Panc1 (cell line): ENCODE measurements at regions not wholly inside any gene's neighbourhood (a gene's known extent, or its start where the extent isn't known, plus 50 kb on each side); places are given as distances from the start of the nearest gene placed in this dataset.

ENCODE experiments used
- POLR2AphosphoS5 ChIP-seq: IDR thresholded peaks from 2 replicates; pipeline ENCODE4 v1.6.1; 2012; ENCODE audit warnings: mild to moderate bottlenecking, low read depth, low read length, moderate library complexity
- TF ChIP-seq, protein P1 (sequence below): fragments of 450-650 bp; IDR thresholded peaks from 2 replicates; pipeline ENCODE4 v1.5.1; 2017; ENCODE audit warnings: mild to moderate bottlenecking

DNA sequence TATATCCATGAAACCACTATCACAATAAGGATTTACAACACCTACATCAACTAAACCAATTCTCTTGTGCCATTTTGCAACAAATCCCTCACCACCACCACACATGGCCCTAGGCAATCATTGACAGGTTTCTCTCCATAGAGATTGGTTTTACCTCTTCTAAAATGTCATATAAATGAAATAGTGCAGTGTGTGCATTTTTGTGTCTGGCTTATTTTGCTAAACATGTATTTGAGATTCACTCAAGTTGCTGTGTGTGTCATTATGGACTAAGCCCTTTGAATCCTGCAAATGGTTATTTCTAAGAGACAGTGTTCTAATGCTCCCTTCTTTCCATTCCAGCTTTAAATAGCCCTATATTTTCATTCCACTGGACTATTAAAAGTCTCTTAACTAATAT, 179.7 kb upstream of the LRRC7 start:
- TF ChIP-seq, protein P1, sequence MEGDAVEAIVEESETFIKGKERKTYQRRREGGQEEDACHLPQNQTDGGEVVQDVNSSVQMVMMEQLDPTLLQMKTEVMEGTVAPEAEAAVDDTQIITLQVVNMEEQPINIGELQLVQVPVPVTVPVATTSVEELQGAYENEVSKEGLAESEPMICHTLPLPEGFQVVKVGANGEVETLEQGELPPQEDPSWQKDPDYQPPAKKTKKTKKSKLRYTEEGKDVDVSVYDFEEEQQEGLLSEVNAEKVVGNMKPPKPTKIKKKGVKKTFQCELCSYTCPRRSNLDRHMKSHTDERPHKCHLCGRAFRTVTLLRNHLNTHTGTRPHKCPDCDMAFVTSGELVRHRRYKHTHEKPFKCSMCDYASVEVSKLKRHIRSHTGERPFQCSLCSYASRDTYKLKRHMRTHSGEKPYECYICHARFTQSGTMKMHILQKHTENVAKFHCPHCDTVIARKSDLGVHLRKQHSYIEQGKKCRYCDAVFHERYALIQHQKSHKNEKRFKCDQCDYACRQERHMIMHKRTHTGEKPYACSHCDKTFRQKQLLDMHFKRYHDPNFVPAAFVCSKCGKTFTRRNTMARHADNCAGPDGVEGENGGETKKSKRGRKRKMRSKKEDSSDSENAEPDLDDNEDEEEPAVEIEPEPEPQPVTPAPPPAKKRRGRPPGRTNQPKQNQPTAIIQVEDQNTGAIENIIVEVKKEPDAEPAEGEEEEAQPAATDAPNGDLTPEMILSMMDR: no peak
- no peak for TF ChIP-seq POLR2AphosphoS5
